GM19035 (cell line): ENCODE measurements at regions not wholly inside any gene's neighbourhood (a gene's known extent, or its start where the extent isn't known, plus 50 kb on each side); places are given as distances from the start of the nearest gene placed in this dataset.
A peak's percentile ranks its signal among the peaks of the same experiment; 100 is the strongest.

ENCODE experiments used
- ATAC-seq: cut with Tn5 transposase; IDR thresholded peaks from one replicate; pipeline ENCODE4 v1.9.1; 2021; ENCODE audit not compliant: unreplicated experiment

GRCh38 chr14:49467091-49467490 lies 119.1 kb downstream of the RPS29 start:
- ATAC-seq, result no peak

- ATAC-seq, result no peak
These were observed 121.3 kb downstream of the RPS29 start for GRCh38 chr14:49464885-49465284.

GRCh38 chr14:49463146-49463545 lies 123.0 kb downstream of the RPS29 start:
- ATAC-seq, result no peak

GRCh38 chr14:49461529-49462401 lies 124.4 kb downstream of the RPS29 start:
- ATAC-seq, result peak; percentile 89

- no peak for ATAC-seq
These were observed 125.5 kb downstream of the RPS29 start for GRCh38 chr14:49460662-49461061.

GRCh38 chr14:49456589-49456988 lies 129.6 kb downstream of the RPS29 start:
- ATAC-seq, result no peak

- no peak for ATAC-seq
These were observed 134.2 kb downstream of the RPS29 start for GRCh38 chr14:49451938-49452337.

- ATAC-seq, result no peak
These were observed 136.4 kb downstream of the RPS29 start for GRCh38 chr14:49449749-49450148.

- no peak for ATAC-seq
These were observed 138.6 kb downstream of the RPS29 start for GRCh38 chr14:49447540-49448107.

GRCh38 chr14:49446801-49447200 lies 139.4 kb downstream of the RPS29 start:
- ATAC-seq, result no peak

GRCh38 chr14:49438256-49438770 lies 147.9 kb downstream of the RPS29 start:
- no peak for ATAC-seq

GRCh38 chr14:49428076-49428475 lies 158.1 kb downstream of the RPS29 start:
- ATAC-seq, result no peak

- ATAC-seq, result no peak
These were observed 159.1 kb downstream of the RPS29 start for GRCh38 chr14:49427117-49427516.

- no peak for ATAC-seq
These were observed 160.3 kb downstream of the RPS29 start for GRCh38 chr14:49425921-49426320.

- ATAC-seq, result no peak
These were observed 161.5 kb downstream of the RPS29 start for GRCh38 chr14:49424436-49425331.

- no peak for ATAC-seq
These were observed 166.0 kb downstream of the RPS29 start for GRCh38 chr14:49420201-49420600.

- no peak for ATAC-seq
These were observed 167.4 kb downstream of the RPS29 start for GRCh38 chr14:49418789-49419188.

GRCh38 chr14:49417790-49418189 lies 168.4 kb downstream of the RPS29 start:
- no peak for ATAC-seq

- ATAC-seq, result no peak
These were observed 177.8 kb downstream of the RPS29 start for GRCh38 chr14:49408187-49408933.

GRCh38 chr14:49405291-49405690 lies 180.9 kb downstream of the RPS29 start:
- ATAC-seq, result no peak

- ATAC-seq, result no peak
These were observed 184.8 kb downstream of the RPS29 start for GRCh38 chr14:49401373-49401772.
